ENCODE measurements at regions not wholly inside any gene's neighbourhood (a gene's known extent, or its start where the extent isn't known, plus 50 kb on each side); places are given as distances from the start of the nearest gene placed in this dataset.
"Not testable (repeated sequence)": the region's sequence is repeated elsewhere in the genome, so short reads cannot be mapped to it uniquely, and the experiment has no call there.

GRCh38 chrX:42832764-42833549, 55.0 kb upstream of the PPP1R2C start:
- DNase-seq (peak in 1 of 4 donors; percentile 2), ATAC-seq (peak; percentile 69)
- no peak overlapping the region for H3K4me3 ChIP-seq
- H3K36me3 ChIP-seq (replicated peaks in 1 of 2; ENCODE audit: insufficient read depth in 1 of 2, low read depth in 2 of 2): no peaks in the 10 kb centered on the region
- no peaks in the 10 kb centered on the region for H3K27me3 ChIP-seq
- TF ChIP-seq CTCF (IDR thresholded peaks at IDR 0.05): no peak
- TF ChIP-seq POLR2A (IDR thresholded peaks at IDR 0.05): no peak
- peaks cover 13% of the 10 kb centered on the region for H3K4me1 ChIP-seq
- intact Hi-C loops (cut with DNase I): no loop called here
- no peaks in the 10 kb centered on the region for H3K9me3 ChIP-seq
- WGBS, 2 donors: 22 to 32% methylated on average over 5 of the region's 5 CpGs
- H3K27ac ChIP-seq: peak overlapping the region; percentile 6 to 55 (median 32)

- H3K9me3 ChIP-seq; intact Hi-C loops (cut with DNase I); H3K36me3 ChIP-seq (replicated peaks in 1 of 2; ENCODE audit: insufficient read depth in 1 of 2, low read depth in 2 of 2); DNase-seq; H3K27me3 ChIP-seq; H3K4me3 ChIP-seq: not testable (repeated sequence)
- ATAC-seq: peak; percentile 33
- peak overlapping the region in 2 of 4 donors; percentile 53 to 55 for H3K27ac ChIP-seq
- WGBS, 2 donors: 19 to 25% methylated on average over 3 to 4 of the region's 4 CpGs
- peaks cover 13% of the 10 kb centered on the region for H3K4me1 ChIP-seq
These were observed 55.6 kb upstream of the PPP1R2C start for GRCh38 chrX:42833550-42833940.

- 76 to 80% methylated on average over 4 of the region's 4 CpGs for WGBS, 2 donors
- Histone ChIP-seq H3K4me3 (no peak overlapping the region), H3K27ac (no peak overlapping the region), H3K36me3 (replicated peaks in 1 of 2; ENCODE audit: insufficient read depth in 1 of 2, low read depth in 2 of 2) (no peaks in the 10 kb centered on the region), H3K27me3 (no peaks in the 10 kb centered on the region), H3K9me3 (no peaks in the 10 kb centered on the region), H3K4me1 (peaks cover 13% of the 10 kb centered on the region)
- ATAC-seq (no peak), DNase-seq (no peak)
- no peak for TF ChIP-seq POLR2A (IDR thresholded peaks at IDR 0.05)
- no peak for TF ChIP-seq CTCF (IDR thresholded peaks at IDR 0.05)
- intact Hi-C loops (cut with DNase I): no loop called here
These were observed 59.3 kb upstream of the PPP1R2C start for GRCh38 chrX:42837101-42837726.

- no peak overlapping the region for H3K27ac ChIP-seq
- H3K4me3 ChIP-seq: no peak overlapping the region
- H3K27me3 ChIP-seq: no peaks in the 10 kb centered on the region
- peaks cover 8% of the 10 kb centered on the region for H3K4me1 ChIP-seq
- no peaks in the 10 kb centered on the region for H3K36me3 ChIP-seq (replicated peaks in 1 of 2; ENCODE audit: insufficient read depth in 1 of 2, low read depth in 2 of 2)
- ATAC-seq (no peak), DNase-seq (no peak)
- H3K9me3 ChIP-seq: no peaks in the 10 kb centered on the region
- intact Hi-C loops (cut with DNase I): no loop called here
- TF ChIP-seq POLR2A (IDR thresholded peaks at IDR 0.05) (no peak), CTCF (IDR thresholded peaks at IDR 0.05) (no peak)
These were observed 59.8 kb upstream of the PPP1R2C start for GRCh38 chrX:42837747-42838146.

- Histone ChIP-seq H3K9me3 (no peaks in the 10 kb centered on the region), H3K4me3 (no peak overlapping the region), H3K36me3 (replicated peaks in 1 of 2; ENCODE audit: insufficient read depth in 1 of 2, low read depth in 2 of 2) (no peaks in the 10 kb centered on the region), H3K27me3 (no peaks in the 10 kb centered on the region), H3K4me1 (no peaks in the 10 kb centered on the region), H3K27ac (no peak overlapping the region)
- DNase-seq (no peak), ATAC-seq (no peak)
- intact Hi-C loops (cut with DNase I): no loop called here
- TF ChIP-seq POLR2A (IDR thresholded peaks at IDR 0.05) (no peak), CTCF (IDR thresholded peaks at IDR 0.05) (no peak)
These were observed 61.7 kb upstream of the PPP1R2C start for GRCh38 chrX:42839632-42840031.
